A549 (cell line): ENCODE measurements at regions not wholly inside any gene's neighbourhood (a gene's known extent, or its start where the extent isn't known, plus 50 kb on each side); places are given as distances from the start of the nearest gene placed in this dataset.

Experiments used
- CEBPB ChIP-seq, 2 experiments: fragments of >200 bp in 1 of 2; sonication (Bioruptor Twin) in 1 of 2; formaldehyde crosslinking in 1 of 2; IDR thresholded peaks; 2 replicates each; pipeline ENCODE4 v1.6.1; 2012 to 2016
- CTCF ChIP-seq: fragments of >200 bp; sonication (Bioruptor Twin); formaldehyde crosslinking; IDR thresholded peaks from 3 replicates; pipeline ENCODE4 v1.5.1; 2016
- EP300 ChIP-seq, 2 experiments: fragments of >200 bp; sonication (Bioruptor Twin); formaldehyde crosslinking; IDR thresholded peaks; 2 replicates in 1 of 2; 3 replicates in 1 of 2; pipeline ENCODE4 v1.6.1; 2016 to 2017
- ESRRA ChIP-seq: fragments of 150-350 bp; IDR thresholded peaks from 2 replicates; pipeline ENCODE4 v1.6.1; 2014; ENCODE audit warnings: mild to moderate bottlenecking, low read length, borderline replicate concordance
- KDM5A ChIP-seq: fragments of 200-600 bp; sonication (generic); IDR thresholded peaks from 2 replicates; pipeline ENCODE4 v1.6.1; 2016; ENCODE audit warnings: antibody characterized with exemption, mild to moderate bottlenecking
- NPAS2 ChIP-seq: fragments of 250-450 bp; sonication (Bioruptor Pico); IDR thresholded peaks from 2 replicates; pipeline ENCODE4 v1.8.0; 2022; ENCODE audit warnings: mild to moderate bottlenecking, moderate library complexity, borderline replicate concordance
- PBX3 ChIP-seq: IDR thresholded peaks from 2 replicates; pipeline ENCODE4 v1.6.1; 2012
- POLR2A ChIP-seq: IDR thresholded peaks from 2 replicates; pipeline ENCODE4 v1.6.1; 2012; ENCODE audit warnings: mild to moderate bottlenecking, low read length
- RAD21 ChIP-seq, 2 experiments: fragments of >200 bp in 1 of 2; sonication (Bioruptor Twin) in 1 of 2; formaldehyde crosslinking in 1 of 2; IDR thresholded peaks in 1 of 2; conservative IDR thresholded peaks in 1 of 2; 2 replicates in 1 of 2; 3 replicates in 1 of 2; pipeline ENCODE4 v1.6.1; 2012 to 2018; ENCODE audit warnings: inconsistent platforms in 1 of 2
- REST ChIP-seq: fragments of 200-600 bp; sonication (generic); IDR thresholded peaks from 2 replicates; pipeline ENCODE4 v1.6.1; 2016; ENCODE audit warnings: antibody characterized with exemption, mild to moderate bottlenecking, moderate library complexity
- RFX5 ChIP-seq: fragments of 450-650 bp; IDR thresholded peaks from 2 replicates; pipeline ENCODE4 v1.7.1; 2014; ENCODE audit warnings: antibody characterized with exemption, mild to moderate bottlenecking, moderate library complexity
- RNF2 ChIP-seq: fragments of 200-600 bp; sonication (generic); IDR thresholded peaks from 2 replicates; pipeline ENCODE4 v1.6.1; 2016; ENCODE audit warnings: low read depth, mild to moderate bottlenecking, antibody characterized with exemption, moderate library complexity, borderline replicate concordance
- SMC3 ChIP-seq: fragments of >200 bp; sonication (Bioruptor Twin); formaldehyde crosslinking; IDR thresholded peaks from 3 replicates; pipeline ENCODE4 v1.6.1; 2018; ENCODE audit warnings: inconsistent platforms
- ZC3H11A ChIP-seq: fragments of 450-650 bp; IDR thresholded peaks from 2 replicates; pipeline ENCODE4 v1.6.1; 2014; ENCODE audit warnings: antibody characterized with exemption, mild to moderate bottlenecking

- TF ChIP-seq REST, result no peak
- TF ChIP-seq CTCF, result no peak
- TF ChIP-seq ZC3H11A, result no peak
- TF ChIP-seq RAD21 (conservative IDR thresholded peaks at IDR 0.05 in 1 of 2, IDR thresholded peaks at IDR 0.05 in 1 of 2), result no peak
- no peak for TF ChIP-seq CEBPB (IDR thresholded peaks at IDR 0.05)
- no peak for TF ChIP-seq RNF2
- TF ChIP-seq POLR2A, result no peak
- no peak for TF ChIP-seq RFX5
- TF ChIP-seq KDM5A, result no peak
- no peak for TF ChIP-seq ESRRA
- TF ChIP-seq PBX3, result no peak
- no peak for TF ChIP-seq SMC3
- no peak for TF ChIP-seq EP300 (IDR thresholded peaks at IDR 0.05)
- TF ChIP-seq NPAS2 (CRISPR knock-in tag), result no peak
Observed at GRCh38 chr14:76676539-76676938, 84.7 kb upstream of the VASH1 start.
